Esophagus (tissue), 2 donors: ENCODE measurements at regions not wholly inside any gene's neighbourhood (a gene's known extent, or its start where the extent isn't known, plus 50 kb on each side); places are given as distances from the start of the nearest gene placed in this dataset.

Experiments used
- H3K27ac ChIP-seq, 2 donors: one replicate each; pipeline ENCODE4 v1.5.1; 2013; ENCODE audit warnings: low read depth in 2 of 2, mild to moderate bottlenecking in 2 of 2, inconsistent platforms in 1 of 2, low read length in 1 of 2, moderate library complexity in 1 of 2
- H3K27me3 ChIP-seq, 2 donors: one replicate each; pipeline ENCODE4 v1.6.1; 2013; ENCODE audit warnings: low read length in 2 of 2, control low read depth in 1 of 2, mild to moderate bottlenecking in 1 of 2; ENCODE audit not compliant: insufficient read depth in 2 of 2, control insufficient read depth in 1 of 2
- H3K36me3 ChIP-seq, 2 donors: one replicate each; pipeline ENCODE4 v1.6.1; 2013; ENCODE audit warnings: low read length in 1 of 2; ENCODE audit not compliant: control insufficient read depth in 2 of 2, insufficient read depth in 2 of 2
- H3K4me1 ChIP-seq, 2 donors: one replicate each; pipeline ENCODE4 v1.6.1; 2013; ENCODE audit warnings: low read length in 1 of 2; ENCODE audit not compliant: control insufficient read depth in 2 of 2, insufficient read depth in 2 of 2
- H3K4me3 ChIP-seq, 2 donors: one replicate each; pipeline ENCODE4 v1.5.1; 2013; ENCODE audit warnings: low read length in 2 of 2, mild to moderate bottlenecking in 2 of 2, low read depth in 1 of 2, moderate library complexity in 1 of 2
- H3K9me3 ChIP-seq, 2 donors: one replicate each; pipeline ENCODE4 v1.6.1; 2013; ENCODE audit warnings: mild to moderate bottlenecking in 2 of 2, low read depth in 1 of 2, low read length in 1 of 2, moderate library complexity in 1 of 2; ENCODE audit not compliant: control insufficient read depth in 2 of 2, insufficient read depth in 1 of 2
- WGBS, 2 donors: extraction: QIAGEN DNeasy Blood & Tissue Kit; methylation state at CpG; one replicate each; pipeline ENCODE4 v1.1.7; 2013; 5-methylcytosine and 5-hydroxymethylcytosine counted together
- donor health status: healthy with polysubstance abuse.
- donor health status: Bipolar disorder and iron deficiency.

DNA sequence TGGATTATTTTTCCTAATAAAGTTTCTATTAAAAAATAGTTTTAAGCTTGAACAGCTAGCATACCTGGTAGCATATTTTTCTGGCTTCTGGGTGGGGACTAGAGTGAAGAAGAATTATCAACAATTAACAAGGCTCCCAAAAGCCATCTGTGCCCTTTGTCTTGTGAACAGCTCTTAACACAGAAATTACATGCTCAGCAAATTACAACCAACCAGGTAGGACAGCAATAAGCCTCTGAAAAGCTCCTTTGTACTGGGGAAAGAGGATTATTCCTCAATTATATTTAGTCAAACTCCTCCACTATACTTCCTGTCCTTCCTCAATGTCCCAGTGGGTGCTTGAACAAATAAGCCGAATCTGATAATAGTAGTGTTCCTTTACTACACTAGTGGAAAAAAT lies 162.8 kb downstream of the RAB38 start:
- no peak overlapping the region for H3K27ac ChIP-seq
- H3K4me1 ChIP-seq, result no peaks in the 10 kb centered on the region
- H3K4me3 ChIP-seq, result no peak overlapping the region
- WGBS, 2 donors, result 78 to 92% methylated on average over 1 of the region's 1 CpG
- H3K36me3 ChIP-seq, result no peaks in the 10 kb centered on the region
- no peaks in the 10 kb centered on the region for H3K27me3 ChIP-seq
- H3K9me3 ChIP-seq, result no peaks in the 10 kb centered on the region

DNA sequence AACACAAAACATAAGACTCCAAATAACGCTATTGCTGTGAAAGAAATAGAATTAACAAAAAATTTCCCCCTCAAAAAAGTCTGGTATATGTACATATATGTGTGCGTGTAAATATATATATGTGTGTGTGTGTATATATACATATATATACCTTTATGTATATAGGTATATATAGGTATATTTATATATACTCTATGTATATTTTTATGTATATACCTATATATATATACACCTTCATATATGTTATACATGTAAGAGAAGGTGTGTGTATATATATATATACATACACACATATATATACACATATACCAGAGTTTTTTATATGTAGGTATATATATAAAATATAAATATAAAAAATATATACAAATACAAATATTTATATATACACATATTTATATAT lies 199.2 kb downstream of the RAB38 start:
- H3K4me3 ChIP-seq, result no peak overlapping the region
- no peaks in the 10 kb centered on the region for H3K27me3 ChIP-seq
- 89 to 90% methylated on average over 2 of the region's 2 CpGs for WGBS, 2 donors
- H3K27ac ChIP-seq, result no peak overlapping the region
- no peaks in the 10 kb centered on the region for H3K9me3 ChIP-seq
- no peaks in the 10 kb centered on the region for H3K36me3 ChIP-seq
- no peaks in the 10 kb centered on the region for H3K4me1 ChIP-seq

DNA sequence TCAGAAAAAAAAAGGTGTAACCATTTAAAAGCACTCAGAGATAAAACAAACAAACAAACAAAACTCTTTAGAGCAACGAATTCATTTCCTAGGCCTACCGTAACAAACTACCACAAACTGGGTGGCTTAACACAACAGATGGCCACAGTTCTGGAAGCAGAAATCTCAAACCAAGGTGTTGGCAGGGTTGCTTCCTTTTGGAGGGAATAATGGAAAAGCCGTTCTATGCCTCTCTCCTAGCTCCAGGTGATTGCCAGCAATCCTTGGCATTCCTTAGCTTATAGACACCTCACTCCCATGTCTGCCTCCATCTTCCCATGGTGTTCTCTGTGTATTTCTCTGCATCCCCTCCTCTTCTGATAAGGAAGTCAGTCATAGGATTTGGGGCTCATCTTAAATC lies 200.4 kb downstream of the RAB38 start:
- Histone ChIP-seq H3K4me1 (no peaks in the 10 kb centered on the region), H3K27ac (no peak overlapping the region), H3K9me3 (no peaks in the 10 kb centered on the region), H3K27me3 (no peaks in the 10 kb centered on the region), H3K36me3 (no peaks in the 10 kb centered on the region), H3K4me3 (no peak overlapping the region)
- 37 to 44% methylated on average over 3 of the region's 3 CpGs for WGBS, 2 donors

DNA sequence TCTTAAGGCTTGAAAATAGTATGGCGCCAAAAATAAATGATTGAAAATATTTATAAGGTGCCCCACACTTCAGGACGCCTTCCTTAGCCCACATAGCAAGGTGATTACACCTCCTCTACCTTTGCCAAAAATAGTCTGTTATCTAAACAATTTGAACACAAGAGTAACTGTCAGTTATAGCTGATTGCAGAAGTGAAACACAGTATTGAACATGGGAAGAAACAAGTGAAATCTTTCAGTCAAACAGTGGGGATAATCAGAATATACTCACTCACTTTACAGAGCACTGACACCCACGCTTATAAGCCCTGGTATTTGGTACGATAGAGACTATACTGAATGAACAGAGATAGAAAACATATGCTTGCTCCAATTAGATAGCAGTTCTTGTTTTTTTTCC lies 203.1 kb downstream of the RAB38 start:
- Histone ChIP-seq H3K36me3 (no peaks in the 10 kb centered on the region), H3K4me1 (no peaks in the 10 kb centered on the region)

DNA sequence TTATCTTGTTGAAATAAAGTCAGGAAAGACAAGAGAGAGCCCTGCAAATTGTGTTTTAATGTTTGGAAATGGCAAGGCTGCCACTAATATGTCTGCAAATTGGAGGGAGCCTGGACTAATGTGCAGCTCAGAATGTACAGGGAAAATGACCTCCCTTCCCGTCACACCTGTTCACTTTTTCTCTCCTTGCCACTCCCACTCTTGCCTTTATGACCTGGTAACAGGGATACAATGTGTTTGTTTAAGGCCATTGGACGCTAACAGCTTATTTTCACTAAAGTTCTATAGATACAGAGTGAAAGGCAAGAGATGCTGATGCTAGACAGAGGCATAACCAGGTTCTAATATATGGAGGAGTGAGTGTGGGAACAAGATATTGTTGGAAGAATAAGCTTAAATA lies 203.9 kb downstream of the RAB38 start:
- H3K27ac ChIP-seq, result no peak overlapping the region
- H3K9me3 ChIP-seq, result no peaks in the 10 kb centered on the region
- no peaks in the 10 kb centered on the region for H3K36me3 ChIP-seq
- H3K4me1 ChIP-seq, result no peaks in the 10 kb centered on the region
- no peaks in the 10 kb centered on the region for H3K27me3 ChIP-seq
- WGBS, 2 donors, result 74 to 89% methylated on average over 2 of the region's 2 CpGs
- no peak overlapping the region for H3K4me3 ChIP-seq

More for the DNA sequence above, 203.1 kb downstream of the RAB38 start:
- no peak overlapping the region for H3K4me3 ChIP-seq
- H3K27me3 ChIP-seq, result no peaks in the 10 kb centered on the region
- no peak overlapping the region for H3K27ac ChIP-seq
- no peaks in the 10 kb centered on the region for H3K9me3 ChIP-seq
- 77 to 83% methylated on average over 4 of the region's 4 CpGs for WGBS, 2 donors

DNA sequence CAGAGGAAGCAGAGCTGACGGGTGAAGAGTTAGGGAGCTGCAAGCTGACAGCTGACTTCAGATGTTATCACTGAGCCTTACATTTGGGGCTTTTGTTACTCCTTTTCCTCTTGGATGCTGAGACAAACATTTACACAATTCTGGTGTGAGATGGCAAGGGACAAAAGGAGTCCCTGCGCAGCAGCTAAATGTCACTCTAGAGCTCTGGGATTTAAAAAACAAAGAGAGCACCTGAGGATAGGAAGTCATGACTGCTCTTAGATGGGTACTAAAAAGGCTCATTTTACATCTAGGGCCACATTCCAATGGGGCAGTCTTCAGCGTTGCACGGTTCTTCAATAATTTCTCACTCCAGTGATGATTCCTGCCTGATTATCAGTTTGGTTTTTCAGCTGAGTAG lies 204.5 kb downstream of the RAB38 start:
- H3K36me3 ChIP-seq, result no peaks in the 10 kb centered on the region
- no peak overlapping the region for H3K27ac ChIP-seq
- WGBS, 2 donors, result 87% methylated on average over 4 of the region's 4 CpGs
- no peak overlapping the region for H3K4me3 ChIP-seq
- no peaks in the 10 kb centered on the region for H3K27me3 ChIP-seq
- no peaks in the 10 kb centered on the region for H3K9me3 ChIP-seq
- no peaks in the 10 kb centered on the region for H3K4me1 ChIP-seq

DNA sequence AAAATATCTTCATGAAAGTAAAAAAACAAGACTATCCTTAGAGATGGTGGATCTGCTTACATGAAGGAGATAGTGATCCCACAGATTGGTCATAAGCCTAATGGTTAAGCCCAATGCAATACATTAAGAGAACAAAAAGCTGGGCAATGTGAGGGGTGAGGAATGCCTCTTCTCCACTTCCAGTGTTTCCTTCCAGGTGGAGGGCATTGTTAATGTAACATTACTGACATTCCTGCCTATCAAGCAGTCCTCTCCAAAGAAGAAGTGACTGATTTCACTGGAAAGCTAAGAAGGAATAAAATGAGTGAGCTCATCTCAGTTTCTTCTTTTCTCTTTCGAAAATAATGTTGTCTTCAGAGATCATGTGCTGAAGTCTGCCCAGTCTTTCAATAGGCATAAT lies 207.8 kb downstream of the RAB38 start:
- WGBS, 2 donors, result 75 to 78% methylated on average over 1 of the region's 1 CpG
- Histone ChIP-seq H3K36me3 (no peaks in the 10 kb centered on the region), H3K4me3 (no peak overlapping the region), H3K27ac (no peak overlapping the region), H3K9me3 (no peaks in the 10 kb centered on the region), H3K4me1 (no peaks in the 10 kb centered on the region), H3K27me3 (no peaks in the 10 kb centered on the region)

DNA sequence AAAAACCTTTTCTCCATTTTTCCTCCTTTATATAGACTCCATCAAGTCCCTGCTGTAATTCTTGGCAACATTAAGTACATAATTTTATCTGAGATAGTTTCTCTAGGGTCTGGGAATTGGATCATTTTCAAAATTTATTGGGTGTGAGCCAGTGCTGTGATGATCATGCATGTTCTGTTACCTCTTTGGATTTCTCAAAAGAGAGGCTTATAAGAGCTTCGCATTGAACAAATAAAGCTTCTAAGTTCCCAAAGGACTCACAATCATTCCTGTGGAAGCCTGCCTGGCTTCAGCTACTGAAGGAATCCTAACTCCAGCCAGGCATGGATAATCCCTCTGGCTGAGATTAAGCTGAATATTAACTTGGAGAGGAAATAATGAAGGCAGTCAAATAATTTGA lies 208.5 kb downstream of the RAB38 start:
- Histone ChIP-seq H3K4me1 (no peaks in the 10 kb centered on the region), H3K4me3 (no peak overlapping the region), H3K36me3 (no peaks in the 10 kb centered on the region), H3K27ac (no peak overlapping the region), H3K9me3 (no peaks in the 10 kb centered on the region), H3K27me3 (no peaks in the 10 kb centered on the region)
- 23 to 43% methylated on average over 1 of the region's 1 CpG for WGBS, 2 donors

DNA sequence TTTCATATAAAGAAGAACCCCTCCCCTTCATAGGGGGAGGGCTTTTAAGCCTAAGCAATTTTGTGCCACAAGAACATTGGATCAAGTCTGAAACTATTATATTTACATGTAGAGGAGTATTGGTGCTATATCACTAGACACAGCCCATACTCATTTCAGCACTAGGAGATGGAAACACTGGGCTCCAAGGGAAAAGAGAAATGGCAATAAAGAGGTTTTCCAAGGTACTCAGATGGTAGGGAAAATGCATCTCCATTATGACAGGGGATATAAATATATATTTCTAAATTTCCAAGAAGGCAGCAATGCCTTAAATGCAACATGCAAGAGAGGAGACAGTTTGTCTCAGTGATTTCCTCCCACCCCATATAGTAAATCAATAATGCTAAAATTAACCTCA lies 209.0 kb downstream of the RAB38 start:
- no peaks in the 10 kb centered on the region for H3K36me3 ChIP-seq
- H3K27ac ChIP-seq, result no peak overlapping the region
- no peak overlapping the region for H3K4me3 ChIP-seq
- no peaks in the 10 kb centered on the region for H3K9me3 ChIP-seq
- no peaks in the 10 kb centered on the region for H3K4me1 ChIP-seq
- no peaks in the 10 kb centered on the region for H3K27me3 ChIP-seq

DNA sequence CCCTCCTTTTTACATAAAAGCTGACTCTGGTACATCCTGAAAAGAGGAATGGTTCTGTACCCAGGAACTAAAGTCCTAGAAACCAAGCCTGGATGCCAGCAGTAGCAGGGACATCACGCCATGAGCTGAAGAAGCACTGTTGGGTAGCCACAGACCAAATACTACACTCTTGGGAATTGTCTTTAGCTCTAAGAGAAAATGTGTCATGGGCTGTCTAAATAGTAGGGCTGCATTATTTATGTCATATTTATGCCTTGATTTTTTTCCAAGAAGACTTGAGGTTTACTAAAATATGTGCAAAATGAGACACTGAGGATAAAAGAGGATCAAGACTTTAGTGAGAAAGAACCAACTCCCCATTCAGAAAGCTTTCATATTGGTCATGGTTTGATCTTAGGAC lies 213.6 kb downstream of the RAB38 start:
- Histone ChIP-seq H3K4me1 (no peaks in the 10 kb centered on the region), H3K27me3 (no peaks in the 10 kb centered on the region), H3K9me3 (no peaks in the 10 kb centered on the region), H3K4me3 (no peak overlapping the region), H3K27ac (no peak overlapping the region), H3K36me3 (no peaks in the 10 kb centered on the region)
- WGBS, 2 donors, result 77 to 83% methylated on average over 1 of the region's 1 CpG
